ENCODE measurements at regions not wholly inside any gene's neighbourhood (a gene's known extent, or its start where the extent isn't known, plus 50 kb on each side); places are given as distances from the start of the nearest gene placed in this dataset.

- ATAC-seq (no peak), DNase-seq (ENCODE audit: low read depth, low spot score) (no peak)
- intact Hi-C loops (cut with micrococcal nuclease; ENCODE audit: unreplicated experiment) = no loop called here
- ChIA-PET CTCF (no interaction called here), POLR2A (no interaction called here)
- Histone ChIP-seq H3K4me1 (ENCODE audit: control insufficient read depth, insufficient read depth, low read length) (peaks cover 7% of the 10 kb centered on the region), H3K27ac (ENCODE audit: low read length) (no peak overlapping the region), H3K36me3 (ENCODE audit: control insufficient read depth, insufficient read depth, low read length) (no peaks in the 10 kb centered on the region), H3K27me3 (ENCODE audit: control insufficient read depth, insufficient read depth, low read length) (no peaks in the 10 kb centered on the region), H3K9me3 (ENCODE audit: control insufficient read depth, insufficient read depth, low read depth, low read length) (no peaks in the 10 kb centered on the region), H3K4me3 (ENCODE audit: low read depth in 2 of 2, low read length in 2 of 2) (no peak overlapping the region)
- in situ Hi-C loops (cut with HindIII; ENCODE audit: low pct_unique_long_range_greater_than_20kb, low sequenced_read_pairs) = no loop called here
- no peak for TF ChIP-seq POLR2AphosphoS5 (IDR thresholded peaks at IDR 0.05; ENCODE audit: low read depth, low read length)
- TF ChIP-seq CTCF (IDR thresholded peaks at IDR 0.05) = no peak
- TF ChIP-seq TCF7L2 (IDR thresholded peaks at IDR 0.05; ENCODE audit: low read depth, low read length) = no peak
- no peak for TF ChIP-seq SIN3A (IDR thresholded peaks at IDR 0.05; ENCODE audit: borderline replicate concordance, insufficient read depth, low read depth, low read length)
- no peak for TF ChIP-seq REST (IDR thresholded peaks at IDR 0.05; ENCODE audit: insufficient read depth in 1 of 2, low read depth in 2 of 2, low read length in 1 of 2)
- BruUV-seq (replicated peaks) = no TSS peak
Observed at GRCh38 chr14:101472518-101472849, 88.8 kb upstream of the DIO3 start.

GRCh38 chr14:101473045-101473729 is 88.1 kb upstream of the DIO3 start:
- in situ Hi-C loops (cut with HindIII; ENCODE audit: low pct_unique_long_range_greater_than_20kb, low sequenced_read_pairs) (no loop called here), intact Hi-C loops (cut with micrococcal nuclease; ENCODE audit: unreplicated experiment) (no loop called here)
- ATAC-seq = no peak
- Histone ChIP-seq H3K9me3 (ENCODE audit: control insufficient read depth, insufficient read depth, low read depth, low read length) (no peaks in the 10 kb centered on the region), H3K4me1 (ENCODE audit: control insufficient read depth, insufficient read depth, low read length) (peaks cover 12% of the 10 kb centered on the region), H3K4me3 (ENCODE audit: low read depth in 2 of 2, low read length in 2 of 2) (no peak overlapping the region), H3K36me3 (ENCODE audit: control insufficient read depth, insufficient read depth, low read length) (no peaks in the 10 kb centered on the region), H3K27ac (ENCODE audit: low read length) (no peak overlapping the region), H3K27me3 (ENCODE audit: control insufficient read depth, insufficient read depth, low read length) (no peaks in the 10 kb centered on the region)
- POLR2A ChIA-PET = no interaction called here
- no peak for DNase-seq (ENCODE audit: low read depth, low spot score)
- no TSS peak for BruUV-seq (replicated peaks)
- TF ChIP-seq REST (IDR thresholded peaks at IDR 0.05; ENCODE audit: insufficient read depth in 1 of 2, low read depth in 2 of 2, low read length in 1 of 2) = no peak
- TF ChIP-seq SIN3A (IDR thresholded peaks at IDR 0.05; ENCODE audit: borderline replicate concordance, insufficient read depth, low read depth, low read length) = no peak
- no peak for TF ChIP-seq TCF7L2 (IDR thresholded peaks at IDR 0.05; ENCODE audit: low read depth, low read length)
- no peak for TF ChIP-seq CTCF (IDR thresholded peaks at IDR 0.05)
- no peak for TF ChIP-seq POLR2AphosphoS5 (IDR thresholded peaks at IDR 0.05; ENCODE audit: low read depth, low read length)
- CTCF ChIA-PET = no interaction called here

Measured in Panc1 (cell line).